GM19023 (cell line): ENCODE measurements at regions not wholly inside any gene's neighbourhood (a gene's known extent, or its start where the extent isn't known, plus 50 kb on each side); places are given as distances from the start of the nearest gene placed in this dataset.
"Not testable (repeated sequence)": the region's sequence is repeated elsewhere in the genome, so short reads cannot be mapped to it uniquely, and the experiment has no call there.

Experiments used
- ATAC-seq: cut with Tn5 transposase; IDR thresholded peaks from one replicate; pipeline ENCODE4 v1.9.1; 2021; ENCODE audit warnings: mild to moderate bottlenecking, moderate library complexity; ENCODE audit not compliant: unreplicated experiment

GRCh38 chr4:151559595-151559994 lies 150.6 kb downstream of the FHIP1A start:
- ATAC-seq = no peak

DNA sequence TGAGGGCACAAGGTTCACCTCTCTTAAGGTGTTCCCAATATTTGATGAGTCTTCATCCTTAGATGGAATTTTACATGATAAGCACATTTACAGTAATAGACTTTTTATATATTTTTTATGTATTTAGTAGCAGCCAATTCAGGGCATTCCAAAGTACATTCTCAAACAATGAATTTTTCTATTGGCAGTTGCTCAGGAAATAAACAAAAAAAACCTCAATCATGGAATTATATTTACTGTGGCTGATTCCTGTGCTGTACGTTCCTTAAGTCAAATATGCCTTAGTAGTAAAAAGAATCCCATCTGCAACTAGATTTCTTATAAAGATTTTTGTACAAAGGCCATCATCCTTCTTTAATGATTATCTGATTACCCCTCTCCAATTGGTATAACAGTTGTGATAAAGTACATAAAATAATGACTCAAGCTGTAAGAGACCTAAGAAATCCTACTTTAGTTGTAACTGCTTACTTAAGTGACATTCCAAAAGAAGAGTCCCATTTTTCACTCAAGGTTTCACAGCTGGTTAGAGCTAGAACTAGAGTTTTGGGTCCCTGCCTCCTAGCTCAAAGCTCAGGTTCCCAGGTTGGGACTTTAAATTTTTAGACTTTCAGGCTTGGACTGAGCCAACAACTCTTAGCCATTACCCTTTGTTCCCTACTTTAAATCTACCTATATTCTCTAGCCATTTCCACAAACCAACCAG lies 152.7 kb downstream of the FHIP1A start:
- ATAC-seq = no peak

DNA sequence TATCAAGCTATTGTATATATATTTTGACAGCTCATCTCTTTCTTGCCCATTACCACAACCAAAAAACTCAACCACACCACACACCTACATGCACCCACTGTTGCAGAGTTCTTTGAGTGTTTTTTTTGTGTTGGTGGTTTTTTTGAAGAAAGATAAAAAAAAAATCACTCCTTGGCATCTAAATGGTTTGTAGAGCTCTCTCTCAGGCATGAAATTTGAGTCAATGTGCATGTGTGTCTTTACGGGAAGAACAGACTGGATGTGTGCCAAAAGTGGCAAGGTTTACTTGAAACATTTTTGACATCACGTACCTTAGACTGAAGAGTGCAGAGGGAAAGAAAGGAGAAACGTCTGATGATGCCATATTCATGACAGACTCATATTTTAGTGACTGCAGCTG lies 154.2 kb downstream of the FHIP1A start:
- ATAC-seq = no peak

DNA sequence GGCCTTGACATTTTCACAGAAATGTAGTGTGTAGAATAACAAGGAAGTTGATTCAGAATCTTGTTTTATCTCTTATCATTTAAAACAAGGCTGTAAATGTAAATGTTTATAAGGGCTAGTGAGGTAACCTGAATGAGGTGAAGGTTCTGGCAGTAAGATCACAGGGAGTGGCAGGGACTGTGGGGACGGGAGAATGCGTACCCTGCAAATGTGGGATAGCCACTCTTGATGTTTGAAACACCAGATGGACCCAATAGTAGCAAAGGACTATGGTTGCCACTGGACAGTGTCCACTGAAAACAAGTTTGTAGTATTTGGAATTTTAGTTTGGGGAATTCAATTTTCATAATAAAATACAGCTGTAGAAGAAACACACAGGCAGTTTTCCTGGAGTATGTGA lies 155.3 kb downstream of the FHIP1A start:
- ATAC-seq = no peak

- no peak for ATAC-seq
Observed at GRCh38 chr4:151565583-151565982, 156.6 kb downstream of the FHIP1A start.

DNA sequence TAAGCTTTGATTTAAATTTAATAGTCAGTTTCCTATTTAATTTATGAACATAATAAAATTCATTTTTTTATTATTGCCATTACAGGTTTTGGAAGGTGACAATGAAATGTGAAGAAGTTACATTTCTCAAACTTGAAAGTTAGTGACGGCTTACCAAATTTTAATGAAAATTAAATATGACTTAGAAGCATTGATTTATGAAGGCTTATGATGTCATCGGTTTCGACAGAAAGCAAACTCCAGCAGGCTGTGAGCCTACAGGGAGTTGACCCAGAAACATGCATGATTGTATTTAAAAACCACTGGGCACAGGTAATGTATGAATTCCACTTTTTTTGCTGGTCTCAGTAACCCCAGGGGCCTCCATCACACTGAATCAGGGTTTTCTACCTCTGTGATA lies 157.1 kb downstream of the FHIP1A start:
- no peak for ATAC-seq

DNA sequence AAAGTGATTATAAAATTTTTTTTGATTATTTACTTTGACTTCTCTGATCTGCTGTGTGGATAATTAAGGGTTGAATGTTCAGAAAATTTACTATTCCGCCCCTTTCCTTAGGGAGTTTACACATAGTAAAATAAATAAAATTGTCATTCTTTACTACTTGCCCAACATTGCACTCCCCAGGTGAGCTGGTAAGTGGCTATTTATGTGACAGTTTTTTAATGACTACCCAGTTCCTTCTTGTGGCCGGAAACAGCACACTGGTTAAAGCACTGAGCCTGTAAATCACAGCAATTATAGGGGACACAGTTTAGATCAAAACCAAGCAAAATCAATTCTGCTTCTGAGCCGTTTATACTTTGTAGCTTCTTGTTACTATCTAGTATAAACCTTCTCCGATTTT lies 158.1 kb downstream of the FHIP1A start:
- peak; percentile 67 for ATAC-seq

- ATAC-seq = no peak
Observed at GRCh38 chr4:151568966-151569365, 160.0 kb downstream of the FHIP1A start.

GRCh38 chr4:151569650-151570049 lies 160.7 kb downstream of the FHIP1A start:
- ATAC-seq = no peak

- no peak for ATAC-seq
Observed at GRCh38 chr4:151573474-151573873, 164.5 kb downstream of the FHIP1A start.

- no peak for ATAC-seq
Observed at GRCh38 chr4:151573945-151574344, 165.0 kb downstream of the FHIP1A start.

- no peak for ATAC-seq
Observed at GRCh38 chr4:151574968-151575367, 166.0 kb downstream of the FHIP1A start.

GRCh38 chr4:151575646-151576045 lies 166.7 kb downstream of the FHIP1A start:
- ATAC-seq = no peak

DNA sequence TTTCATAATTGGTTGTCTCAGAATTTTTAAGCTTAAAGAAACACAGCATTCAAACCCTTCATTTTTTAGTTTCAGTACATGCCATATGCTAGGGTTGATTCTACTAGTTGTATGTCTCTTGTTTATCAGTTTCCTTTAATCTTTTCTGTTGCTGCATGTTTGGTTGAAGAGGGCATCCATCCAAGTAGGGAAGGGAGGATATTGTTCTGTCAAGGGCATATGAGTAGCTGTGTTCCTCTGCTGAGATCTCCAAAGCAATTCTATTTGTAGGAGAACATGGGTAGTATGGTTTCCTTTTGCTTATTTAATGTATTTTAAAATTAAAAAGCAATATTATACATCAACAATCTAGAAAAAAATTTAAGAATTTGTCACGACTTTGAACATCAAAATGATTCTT lies 167.7 kb downstream of the FHIP1A start:
- ATAC-seq = no peak

DNA sequence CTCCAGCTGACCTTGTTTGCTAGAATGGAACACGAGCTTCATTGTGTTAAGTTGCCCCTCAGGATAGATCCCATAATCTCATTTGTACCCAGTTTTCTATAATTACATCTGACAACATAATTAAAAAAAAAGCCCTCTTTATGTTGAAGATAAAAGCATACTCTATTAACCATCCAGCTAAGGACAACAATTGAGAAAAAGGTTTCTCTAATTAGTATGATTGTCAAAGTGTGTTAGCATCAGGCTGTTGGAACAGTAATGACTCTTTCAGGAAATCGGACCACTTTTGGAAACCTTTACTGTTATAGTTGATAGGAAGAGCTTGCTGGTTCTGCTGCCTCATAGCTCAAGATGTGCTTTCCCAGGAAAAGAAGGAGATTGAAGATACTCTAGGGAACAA lies 172.6 kb downstream of the FHIP1A start:
- no peak for ATAC-seq

DNA sequence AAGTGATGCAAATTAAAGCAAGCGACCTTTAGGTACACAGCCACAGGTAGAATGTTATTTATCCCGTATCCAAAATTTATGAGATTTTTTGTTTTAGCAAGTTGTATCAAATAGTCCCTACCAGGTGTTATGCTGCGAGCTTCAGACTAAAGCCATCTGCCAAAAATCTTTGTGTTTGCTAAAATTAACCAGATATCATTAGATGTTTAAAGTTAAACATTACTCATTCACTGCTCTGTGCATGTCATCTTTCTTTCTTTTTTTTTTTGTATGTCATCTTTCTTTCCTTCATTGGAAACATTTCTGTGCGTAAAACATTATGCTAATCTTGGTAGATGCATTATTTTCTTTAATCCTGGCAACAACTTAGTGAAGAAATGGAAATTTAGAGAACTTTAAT lies 173.1 kb downstream of the FHIP1A start:
- no peak for ATAC-seq

- ATAC-seq = no peak
Observed at GRCh38 chr4:151583157-151583914, 174.4 kb downstream of the FHIP1A start.

DNA sequence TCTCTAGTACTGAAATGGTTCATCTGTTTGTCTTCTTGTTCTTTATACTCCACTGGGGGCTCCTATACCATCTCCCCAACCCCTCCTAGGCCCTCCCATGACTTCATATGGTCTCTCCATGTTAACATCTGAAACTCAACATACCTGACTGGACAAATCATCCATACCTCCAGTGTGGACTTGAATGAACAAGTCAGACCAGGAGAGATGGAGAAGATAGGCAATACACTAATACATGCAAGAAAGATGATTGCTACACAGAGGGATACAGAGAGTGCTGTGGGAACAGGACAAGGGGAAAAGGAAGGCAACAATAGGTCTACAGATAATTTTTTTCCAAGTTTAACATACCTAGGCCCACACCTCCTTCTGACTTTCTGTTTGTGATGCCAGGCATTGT lies 175.1 kb downstream of the FHIP1A start:
- no peak for ATAC-seq

- not testable (repeated sequence) for ATAC-seq
Observed at GRCh38 chr4:151595629-151596028, 165.2 kb downstream of the GATB start.

- ATAC-seq = not testable (repeated sequence)
Observed at GRCh38 chr4:151597691-151598090, 163.1 kb downstream of the GATB start.

DNA sequence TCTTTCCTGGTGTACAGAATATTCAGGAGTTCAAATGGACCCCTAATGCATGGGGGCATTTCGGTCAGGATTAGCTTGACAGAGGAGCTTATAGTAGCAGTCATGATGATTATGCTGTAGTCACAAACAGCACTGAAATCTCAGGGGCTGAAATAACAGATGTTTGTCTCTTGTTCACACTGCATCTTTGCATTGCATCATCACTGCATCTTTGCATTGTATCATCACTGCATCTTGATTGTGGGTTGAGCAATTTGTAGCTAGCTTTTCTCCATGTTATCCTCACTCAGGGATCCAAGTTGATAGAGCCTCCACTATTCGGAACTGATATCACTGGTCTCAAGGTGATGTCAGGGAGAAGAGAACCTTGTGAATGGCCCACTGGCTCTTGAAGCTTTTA lies 160.9 kb downstream of the GATB start:
- ATAC-seq = no peak

- ATAC-seq = no peak
Observed at GRCh38 chr4:151600432-151600831, 160.4 kb downstream of the GATB start.

DNA sequence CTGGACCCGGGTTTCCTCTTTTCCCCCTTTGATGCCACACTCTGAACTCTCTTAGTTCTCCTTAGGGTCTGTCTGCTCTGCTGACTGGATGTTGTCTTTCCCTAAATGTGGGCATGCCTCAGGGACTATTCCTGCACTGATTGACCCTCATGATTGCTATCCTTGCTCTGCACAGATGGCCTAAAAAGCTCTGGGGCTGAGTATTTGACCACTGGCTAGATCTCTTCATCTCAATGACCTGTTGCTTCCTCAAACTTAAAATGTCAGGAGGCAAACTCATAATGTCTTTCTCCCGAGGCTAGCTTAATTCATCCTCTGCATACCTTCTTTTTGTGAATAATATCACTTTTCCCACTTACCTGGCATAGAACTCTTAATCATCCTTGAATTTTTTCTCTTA lies 157.4 kb downstream of the GATB start:
- no peak for ATAC-seq
